ENCODE measurements at regions not wholly inside any gene's neighbourhood (a gene's known extent, or its start where the extent isn't known, plus 50 kb on each side); places are given as distances from the start of the nearest gene placed in this dataset.
"Not testable (repeated sequence)": the region's sequence is repeated elsewhere in the genome, so short reads cannot be mapped to it uniquely, and the experiment has no call there.

DNA sequence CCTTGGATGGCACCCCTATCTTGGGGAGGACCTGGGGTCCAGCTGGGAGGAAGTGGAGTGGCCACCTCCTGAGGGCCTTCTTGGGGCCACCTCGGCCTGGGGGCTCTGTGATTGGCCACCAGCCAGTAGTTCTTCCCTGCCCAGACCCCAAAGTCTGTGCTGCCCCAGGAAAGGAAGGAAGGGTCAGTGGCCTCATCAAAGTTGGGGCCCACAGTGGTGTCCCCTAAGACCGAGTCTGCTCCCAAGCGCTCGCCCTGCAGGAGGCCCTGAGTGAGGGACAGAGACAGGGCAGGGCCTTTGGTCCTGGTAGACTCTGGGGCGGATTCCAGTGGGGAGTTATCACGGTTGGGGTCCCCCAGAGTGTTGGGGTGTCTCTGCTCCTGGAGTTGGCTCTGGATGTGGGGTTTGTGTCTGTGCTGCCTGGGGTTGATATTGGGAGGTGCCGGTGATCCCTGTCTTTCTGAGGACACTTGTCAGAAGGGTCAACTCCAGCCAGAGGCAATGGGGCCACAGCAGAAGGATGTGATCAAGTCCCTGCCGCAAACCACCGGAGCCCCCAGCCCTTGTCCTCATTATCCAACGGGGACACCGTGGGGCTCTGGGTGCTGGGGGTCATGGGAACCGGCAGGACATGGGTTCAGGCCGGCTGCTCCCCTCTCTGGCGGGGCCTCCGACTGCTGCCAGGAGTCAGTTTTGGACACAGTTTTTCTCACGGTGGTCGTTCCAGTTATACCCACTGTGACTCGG, 364.3 kb downstream of the TMEM121 start:
- ATAC-seq (ENCODE audit: insufficient number of reproducible peaks, low FRiP score, low read depth) (no peak), DNase-seq (ENCODE audit: low spot score) (no peak)
- no peaks in the 10 kb centered on the region for H3K36me3 ChIP-seq
- no peak overlapping the region for H3K4me3 ChIP-seq
- TF ChIP-seq, protein P1, sequence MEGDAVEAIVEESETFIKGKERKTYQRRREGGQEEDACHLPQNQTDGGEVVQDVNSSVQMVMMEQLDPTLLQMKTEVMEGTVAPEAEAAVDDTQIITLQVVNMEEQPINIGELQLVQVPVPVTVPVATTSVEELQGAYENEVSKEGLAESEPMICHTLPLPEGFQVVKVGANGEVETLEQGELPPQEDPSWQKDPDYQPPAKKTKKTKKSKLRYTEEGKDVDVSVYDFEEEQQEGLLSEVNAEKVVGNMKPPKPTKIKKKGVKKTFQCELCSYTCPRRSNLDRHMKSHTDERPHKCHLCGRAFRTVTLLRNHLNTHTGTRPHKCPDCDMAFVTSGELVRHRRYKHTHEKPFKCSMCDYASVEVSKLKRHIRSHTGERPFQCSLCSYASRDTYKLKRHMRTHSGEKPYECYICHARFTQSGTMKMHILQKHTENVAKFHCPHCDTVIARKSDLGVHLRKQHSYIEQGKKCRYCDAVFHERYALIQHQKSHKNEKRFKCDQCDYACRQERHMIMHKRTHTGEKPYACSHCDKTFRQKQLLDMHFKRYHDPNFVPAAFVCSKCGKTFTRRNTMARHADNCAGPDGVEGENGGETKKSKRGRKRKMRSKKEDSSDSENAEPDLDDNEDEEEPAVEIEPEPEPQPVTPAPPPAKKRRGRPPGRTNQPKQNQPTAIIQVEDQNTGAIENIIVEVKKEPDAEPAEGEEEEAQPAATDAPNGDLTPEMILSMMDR (IDR thresholded peaks at IDR 0.05), result no peak
- H3K9me3 ChIP-seq, result no peaks in the 10 kb centered on the region
- no peaks in the 10 kb centered on the region for H3K27me3 ChIP-seq (replicated peaks; ENCODE audit: insufficient read depth)
- H3K27ac ChIP-seq, result no peak overlapping the region
- H3K4me1 ChIP-seq (ENCODE audit: control insufficient read depth in 1 of 2, low read depth in 2 of 2), result no peaks in the 10 kb centered on the region

DNA sequence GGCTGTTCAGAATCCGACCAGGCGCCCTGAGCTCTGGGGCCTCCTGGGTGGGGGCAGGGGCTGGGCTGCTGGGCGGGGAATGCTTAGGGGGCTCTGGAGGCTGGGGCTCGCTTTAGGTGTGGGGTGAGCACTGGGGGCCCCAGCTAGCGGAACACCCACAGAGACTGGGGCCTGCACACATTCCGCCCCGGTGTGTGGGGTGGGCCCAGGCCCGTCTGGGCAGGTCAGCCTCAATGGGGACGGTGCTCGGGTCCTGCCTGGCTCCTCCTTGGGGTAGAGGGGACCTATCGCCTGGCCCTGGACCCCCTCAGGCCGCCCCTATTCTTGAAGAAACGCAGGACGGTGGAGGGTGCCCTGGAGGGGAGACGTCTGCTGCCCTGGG, 364.8 kb downstream of the TMEM121 start:
- no peak for ATAC-seq (ENCODE audit: insufficient number of reproducible peaks, low FRiP score, low read depth)
- Histone ChIP-seq H3K9me3 (no peaks in the 10 kb centered on the region), H3K36me3 (no peaks in the 10 kb centered on the region), H3K27me3 (replicated peaks; ENCODE audit: insufficient read depth) (no peaks in the 10 kb centered on the region), H3K4me1 (ENCODE audit: control insufficient read depth in 1 of 2, low read depth in 2 of 2) (no peaks in the 10 kb centered on the region), H3K27ac (no peak overlapping the region), H3K4me3 (no peak overlapping the region)
- DNase-seq (ENCODE audit: low spot score), result no peak
- TF ChIP-seq, protein P1 (IDR thresholded peaks at IDR 0.05), result no peak

DNA sequence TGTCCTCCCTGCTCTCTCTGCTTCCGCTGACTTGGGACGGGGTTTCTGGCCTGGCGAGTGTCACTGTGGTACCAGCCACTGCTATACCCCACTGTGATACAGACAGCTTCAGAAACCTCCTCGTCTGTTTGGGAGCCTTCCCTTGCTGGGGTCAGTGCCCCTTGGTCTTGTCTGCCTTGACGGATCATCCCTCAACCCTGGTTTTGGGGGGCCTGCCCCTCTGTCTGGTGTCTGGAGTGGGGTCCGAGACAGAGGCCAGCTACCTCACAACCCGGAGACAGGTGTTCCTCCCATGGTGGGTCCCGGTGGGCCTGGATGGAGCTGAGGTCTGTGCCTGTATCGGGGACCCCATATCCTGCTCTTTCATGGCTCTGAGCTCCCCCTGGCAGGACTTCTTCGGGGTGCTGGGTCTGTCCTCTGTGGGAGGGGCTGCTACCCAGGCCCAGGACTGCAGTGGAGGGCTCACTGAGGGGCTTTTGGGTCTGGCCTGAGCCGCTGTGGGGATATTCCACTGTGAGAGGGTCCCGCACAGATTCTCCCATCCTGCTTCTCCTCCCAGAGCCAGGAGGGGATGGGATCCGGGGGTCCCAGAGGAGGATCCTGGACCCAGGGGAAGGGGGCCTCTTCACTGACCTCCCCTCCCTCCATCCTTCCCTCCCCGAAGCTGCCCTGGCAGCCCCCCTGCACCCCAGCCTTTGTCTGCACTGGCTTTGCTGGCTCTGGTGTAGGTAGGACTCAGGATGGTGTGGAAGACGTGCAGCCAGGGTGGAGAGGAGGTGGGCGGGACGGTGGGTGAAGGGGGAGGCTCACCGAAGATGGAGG, 365.5 kb downstream of the TMEM121 start:
- Histone ChIP-seq H3K4me3 (no peak overlapping the region), H3K27me3 (replicated peaks; ENCODE audit: insufficient read depth) (no peaks in the 10 kb centered on the region), H3K4me1 (ENCODE audit: control insufficient read depth in 1 of 2, low read depth in 2 of 2) (no peaks in the 10 kb centered on the region), H3K36me3 (no peaks in the 10 kb centered on the region), H3K9me3 (no peaks in the 10 kb centered on the region), H3K27ac (no peak overlapping the region)
- ATAC-seq (ENCODE audit: insufficient number of reproducible peaks, low FRiP score, low read depth) (no peak), DNase-seq (ENCODE audit: low spot score) (no peak)
- TF ChIP-seq, protein P1 (IDR thresholded peaks at IDR 0.05), result no peak

DNA sequence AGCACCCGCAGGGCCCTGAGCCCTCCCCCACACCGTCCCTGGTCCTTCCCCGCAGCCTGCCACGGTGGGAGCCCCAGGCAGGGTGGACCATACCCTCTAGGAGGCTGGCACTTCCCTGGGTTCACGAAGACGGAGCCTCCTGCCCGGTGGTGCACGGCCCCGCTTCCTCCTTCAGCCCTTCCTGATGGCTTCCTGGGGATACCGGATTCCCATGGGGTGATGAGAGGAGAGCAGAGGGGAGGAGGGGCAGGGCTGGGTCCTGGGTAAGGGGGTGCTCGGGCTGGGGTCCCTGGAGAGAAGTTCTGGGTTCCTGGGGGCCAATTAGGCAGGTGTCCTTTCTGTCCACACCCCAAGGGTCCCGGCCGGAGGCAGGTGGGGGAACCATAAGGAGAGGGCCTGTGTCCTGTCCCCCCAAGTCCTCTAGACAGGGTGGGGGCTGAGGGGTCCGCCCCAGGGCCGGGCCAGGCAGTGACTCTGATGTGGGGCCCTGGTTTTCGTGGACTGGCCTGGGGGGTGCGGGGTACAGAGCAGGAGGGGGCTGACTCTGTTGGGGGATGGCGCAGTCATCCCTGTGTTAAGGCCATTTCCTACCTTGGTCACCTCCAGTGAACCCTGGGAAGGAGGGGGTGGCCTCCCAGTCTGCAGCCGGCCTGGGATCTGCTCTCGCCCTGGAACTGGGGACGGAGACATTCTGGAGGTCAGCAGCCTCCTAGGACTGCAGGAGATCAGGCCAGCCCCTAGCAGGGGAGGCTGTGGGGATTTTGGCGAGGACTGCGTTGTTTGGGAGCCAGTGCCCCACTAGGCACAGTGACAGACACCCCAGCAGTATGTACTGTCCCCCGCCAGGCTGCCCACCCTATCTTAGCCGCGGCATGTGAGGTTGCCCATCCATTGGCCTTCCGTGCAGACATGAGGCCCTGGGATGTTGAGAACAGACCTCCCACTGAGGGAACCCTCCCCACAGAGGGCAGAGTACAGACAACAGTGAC, 366.4 kb downstream of the TMEM121 start:
- not testable (repeated sequence) for H3K36me3 ChIP-seq; H3K4me1 ChIP-seq (ENCODE audit: control insufficient read depth in 1 of 2, low read depth in 2 of 2); H3K27ac ChIP-seq; H3K27me3 ChIP-seq (replicated peaks; ENCODE audit: insufficient read depth); DNase-seq (ENCODE audit: low spot score); H3K4me3 ChIP-seq; H3K9me3 ChIP-seq; ATAC-seq (ENCODE audit: insufficient number of reproducible peaks, low FRiP score, low read depth)

DNA sequence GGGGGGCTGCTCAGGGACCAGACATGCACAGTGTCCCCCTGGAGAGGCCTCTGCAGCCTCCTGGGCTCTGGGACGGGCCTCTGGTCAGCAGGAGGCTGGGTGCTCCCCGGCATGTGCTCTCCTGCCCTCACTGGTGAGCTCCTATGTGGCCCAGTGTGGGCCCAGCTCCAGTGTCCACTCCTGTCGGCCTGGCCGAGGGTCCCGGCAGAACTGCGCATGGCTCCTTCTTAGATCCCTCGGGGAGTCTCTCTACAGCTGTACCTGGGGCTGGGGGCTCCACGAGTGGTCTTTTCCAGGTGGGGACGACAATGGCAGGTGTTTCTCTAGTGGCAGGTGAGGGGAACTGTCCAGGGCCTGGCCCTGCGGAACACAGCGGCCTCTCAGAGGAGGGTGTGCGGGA, 367.3 kb downstream of the TMEM121 start:
- not testable (repeated sequence) for H3K36me3 ChIP-seq; ATAC-seq (ENCODE audit: insufficient number of reproducible peaks, low FRiP score, low read depth); H3K27ac ChIP-seq; H3K9me3 ChIP-seq; H3K4me1 ChIP-seq (ENCODE audit: control insufficient read depth in 1 of 2, low read depth in 2 of 2); H3K27me3 ChIP-seq (replicated peaks; ENCODE audit: insufficient read depth); H3K4me3 ChIP-seq; DNase-seq (ENCODE audit: low spot score)
